ENCODE measurements at regions not wholly inside any gene's neighbourhood (a gene's known extent, or its start where the extent isn't known, plus 50 kb on each side); places are given as distances from the start of the nearest gene placed in this dataset.

GRCh38 chr6:125693480-125693879 is 56.0 kb upstream of the HEY2 start:
- no CpG with 5 or more reads among the region's 1 CpG for WGBS (ENCODE audit: insufficient coverage, low lambda C conversion rate)
- no peaks in the 10 kb centered on the region for H3K36me3 ChIP-seq (ENCODE audit: control insufficient read depth, insufficient read depth, low read length)
- H3K27ac ChIP-seq (ENCODE audit: low read length) = no peak overlapping the region
- H3K9me3 ChIP-seq (ENCODE audit: control insufficient read depth, low read depth, low read length) = no peaks in the 10 kb centered on the region
- DNase-seq = no peak
- no peak overlapping the region for H3K4me3 ChIP-seq (ENCODE audit: low read length)
- H3K27me3 ChIP-seq (ENCODE audit: control insufficient read depth, insufficient read depth, low read length) = no peaks in the 10 kb centered on the region
- H3K4me1 ChIP-seq (ENCODE audit: control insufficient read depth, insufficient read depth, low read length) = no peaks in the 10 kb centered on the region

GRCh38 chr6:125699591-125699990 is 49.8 kb upstream of the HEY2 start:
- no peaks in the 10 kb centered on the region for H3K9me3 ChIP-seq (ENCODE audit: control insufficient read depth, low read depth, low read length)
- WGBS (ENCODE audit: insufficient coverage, low lambda C conversion rate) = no CpG with 5 or more reads among the region's 4 CpGs
- no peak for DNase-seq
- no peak overlapping the region for H3K4me3 ChIP-seq (ENCODE audit: low read length)
- H3K36me3 ChIP-seq (ENCODE audit: control insufficient read depth, insufficient read depth, low read length) = no peaks in the 10 kb centered on the region
- H3K27ac ChIP-seq (ENCODE audit: low read length) = no peak overlapping the region
- H3K27me3 ChIP-seq (ENCODE audit: control insufficient read depth, insufficient read depth, low read length) = no peaks in the 10 kb centered on the region
- no peaks in the 10 kb centered on the region for H3K4me1 ChIP-seq (ENCODE audit: control insufficient read depth, insufficient read depth, low read length)
